ENCODE measurements at regions not wholly inside any gene's neighbourhood (a gene's known extent, or its start where the extent isn't known, plus 50 kb on each side); places are given as distances from the start of the nearest gene placed in this dataset.
"Not testable (repeated sequence)": the region's sequence is repeated elsewhere in the genome, so short reads cannot be mapped to it uniquely, and the experiment has no call there.

DNA sequence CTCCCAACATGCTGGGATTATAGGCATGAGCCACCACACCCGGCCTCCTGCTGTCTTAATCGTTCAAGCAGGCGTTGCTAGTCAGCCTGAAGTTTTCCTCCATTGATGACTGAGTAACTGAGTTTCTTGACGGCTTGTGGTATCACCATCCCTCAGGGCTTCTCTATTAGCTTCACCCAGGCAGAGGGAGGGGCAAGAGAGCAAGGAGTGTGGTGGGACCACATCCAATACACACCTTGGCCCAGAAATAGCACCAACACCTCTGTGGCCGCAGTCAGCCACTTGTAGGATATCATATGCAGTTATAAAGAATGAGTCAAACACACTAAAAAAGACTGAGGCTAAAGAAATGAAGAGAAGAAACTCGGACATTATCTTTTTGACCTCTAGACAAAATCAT, 1009.4 kb upstream of the CELF4 start:
- DNase-seq (ENCODE audit: extremely low read depth in 1 of 11, low read depth in 9 of 11, low spot score in 4 of 11): no peak

DNA sequence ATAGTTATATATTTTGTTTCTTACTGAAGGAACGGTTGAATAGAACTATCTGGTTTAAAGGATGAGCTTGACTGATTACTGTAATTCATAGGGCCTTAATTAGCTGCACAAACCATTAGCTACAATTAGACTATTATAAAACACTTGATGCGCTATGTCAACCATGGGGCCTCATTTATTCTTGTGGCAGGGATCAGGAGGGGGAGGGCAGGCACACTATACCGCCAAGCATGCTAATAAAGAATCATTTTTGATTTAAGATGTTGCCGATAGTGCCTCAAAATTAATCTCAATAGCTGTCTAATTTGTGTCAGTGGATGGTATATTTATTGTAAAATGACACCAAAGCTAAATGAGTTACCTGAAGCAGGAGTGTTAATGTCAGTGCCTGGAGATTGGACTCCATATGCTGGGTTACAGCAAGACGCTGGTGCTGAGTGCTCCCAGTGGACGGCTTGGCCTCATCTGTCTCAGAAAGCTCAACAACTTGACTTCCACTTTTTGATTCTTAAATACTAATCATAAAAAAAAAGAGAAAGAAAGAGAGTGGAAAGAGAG, 1007.0 kb upstream of the CELF4 start:
- no peak for DNase-seq (ENCODE audit: extremely low read depth in 1 of 11, low read depth in 9 of 11, low spot score in 4 of 11)

DNA sequence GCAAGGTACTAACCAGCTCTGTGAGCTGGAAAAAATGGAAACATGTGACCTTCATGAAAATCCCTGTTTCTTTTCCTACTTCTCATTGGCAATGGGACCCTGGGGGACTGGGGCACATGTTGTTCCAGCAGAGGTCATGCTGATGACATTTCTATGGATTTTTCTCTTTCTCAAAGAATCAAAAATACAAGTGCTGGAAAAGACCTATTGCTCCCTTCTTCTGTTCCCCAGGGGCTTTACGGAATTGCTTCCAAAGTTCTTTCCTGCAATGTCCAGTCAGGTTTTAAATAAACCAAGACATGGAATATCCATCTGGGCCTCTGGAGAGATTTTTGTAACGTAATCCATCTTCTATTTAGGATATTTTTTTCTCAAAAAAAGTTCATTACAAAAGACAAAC, 1006.1 kb upstream of the CELF4 start:
- no peak for DNase-seq (ENCODE audit: extremely low read depth in 1 of 11, low read depth in 9 of 11, low spot score in 4 of 11)

DNA sequence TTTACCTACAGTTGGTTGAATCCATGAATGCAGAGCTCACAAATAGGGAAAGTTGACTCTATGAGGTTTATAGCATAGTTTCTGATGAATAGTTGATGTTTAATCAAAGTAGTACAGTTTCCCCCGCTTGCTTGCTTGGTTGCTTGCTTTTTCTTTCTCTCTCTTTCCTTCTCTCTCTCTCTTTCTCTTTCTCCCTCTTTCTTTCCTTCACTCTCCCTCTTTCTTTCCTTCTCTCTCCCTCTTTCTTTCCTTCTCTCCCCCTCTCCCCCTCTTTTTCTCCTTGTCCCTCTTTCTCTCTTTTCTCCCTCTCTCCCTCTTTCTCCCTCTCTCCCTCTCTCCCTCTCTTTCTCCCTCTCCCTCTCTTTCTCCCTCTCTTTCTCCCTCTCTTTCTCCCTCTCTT, 999.9 kb upstream of the CELF4 start:
- no peak for DNase-seq (ENCODE audit: extremely low read depth in 1 of 11, low read depth in 9 of 11, low spot score in 4 of 11)

DNA sequence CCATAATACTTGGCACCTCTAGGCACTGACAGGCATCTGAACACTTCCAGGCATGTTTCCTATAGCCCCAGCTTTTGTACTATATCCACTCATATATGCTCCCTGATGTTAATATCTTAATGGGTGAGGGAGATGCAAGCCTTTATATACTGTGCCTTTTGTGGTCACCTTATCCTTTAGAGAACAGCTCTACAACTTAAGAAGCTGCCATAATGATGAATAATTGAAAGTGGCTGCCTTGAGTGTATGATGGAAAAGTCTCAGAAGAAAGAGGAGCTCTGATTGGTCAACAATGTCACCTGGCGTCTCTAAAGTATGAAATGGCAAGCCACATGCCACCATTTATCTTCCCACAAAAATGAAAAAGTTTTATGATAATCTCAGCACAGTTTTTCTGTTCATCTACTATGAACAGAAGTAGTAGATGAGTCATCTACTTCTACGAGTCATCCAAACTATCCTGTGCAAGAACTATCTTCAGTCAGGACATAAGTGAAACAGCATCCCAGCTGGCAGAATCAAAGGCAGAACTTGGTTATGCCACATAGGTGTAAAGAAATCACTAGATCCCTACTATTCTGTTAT, 997.9 kb upstream of the CELF4 start:
- no peak for DNase-seq (ENCODE audit: extremely low read depth in 1 of 11, low read depth in 9 of 11, low spot score in 4 of 11)

DNA sequence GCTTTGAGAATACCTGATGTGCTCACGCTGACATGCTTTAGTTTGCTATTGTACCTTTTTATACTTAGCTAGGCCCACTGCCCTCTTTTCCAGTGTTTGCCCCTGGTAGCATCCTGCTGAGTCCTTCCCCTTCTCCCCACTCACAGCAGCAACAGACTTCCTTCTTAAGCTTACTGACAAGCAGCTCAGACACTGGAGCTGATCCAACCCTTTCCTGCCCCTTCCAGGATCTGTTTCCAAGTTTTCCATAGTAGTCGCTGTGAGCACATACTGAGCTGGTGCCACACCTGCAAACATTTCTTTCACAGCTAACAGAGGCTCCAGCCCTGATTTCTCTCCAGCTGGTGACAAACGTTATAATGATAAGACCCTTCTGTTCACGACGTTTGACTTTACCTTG, 991.4 kb upstream of the CELF4 start:
- DNase-seq (ENCODE audit: extremely low read depth in 1 of 11, low read depth in 9 of 11, low spot score in 4 of 11): no peak

DNA sequence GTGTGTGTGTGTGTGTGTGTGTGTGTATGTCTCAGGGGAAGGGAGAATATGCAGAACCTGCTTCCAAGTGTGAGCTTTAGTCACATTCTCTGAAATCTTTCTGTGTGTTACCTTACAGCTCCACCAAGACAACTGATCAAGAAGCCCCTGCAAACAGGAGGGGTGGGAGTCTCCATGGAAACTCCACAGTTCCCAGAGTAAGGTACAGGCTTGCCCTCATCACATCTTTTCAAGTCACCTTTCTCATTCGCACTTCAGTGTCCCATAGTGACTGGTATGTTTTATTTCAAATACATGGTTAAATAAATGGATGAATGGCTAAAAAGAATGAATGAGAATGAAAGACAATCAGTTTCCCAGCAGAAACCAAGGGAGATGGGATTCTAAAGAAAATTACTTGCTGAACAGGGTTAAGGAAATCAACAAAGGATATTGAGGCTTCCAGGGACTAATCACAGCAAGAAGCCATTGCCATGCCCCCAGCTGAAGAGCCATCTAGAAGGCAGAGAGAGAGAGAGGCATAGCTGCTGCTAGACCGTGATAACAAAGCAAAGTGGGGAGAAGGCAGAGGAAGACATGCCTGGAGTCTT, 987.2 kb upstream of the CELF4 start:
- no peak for DNase-seq (ENCODE audit: extremely low read depth in 1 of 11, low read depth in 9 of 11, low spot score in 4 of 11)

DNA sequence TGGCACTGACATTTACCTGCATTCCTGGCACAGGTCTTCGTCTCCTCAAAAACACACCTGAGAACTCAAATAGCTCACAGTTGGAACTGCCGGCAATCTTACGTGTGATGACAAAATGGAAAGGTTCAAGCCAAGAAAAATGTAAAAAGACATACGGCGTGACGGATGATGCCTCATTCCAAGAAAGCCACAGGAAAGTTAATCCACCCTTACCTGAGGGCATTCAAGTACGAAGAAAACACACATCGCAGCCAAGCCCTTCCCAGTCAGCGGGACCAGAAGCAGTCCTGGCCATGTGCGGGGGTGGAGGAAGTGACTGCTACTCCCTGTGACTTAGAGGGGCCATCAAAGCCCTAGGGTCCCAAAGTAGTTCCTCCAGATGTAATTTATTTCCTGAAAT, 986.3 kb upstream of the CELF4 start:
- no peak for DNase-seq (ENCODE audit: extremely low read depth in 1 of 11, low read depth in 9 of 11, low spot score in 4 of 11)

DNA sequence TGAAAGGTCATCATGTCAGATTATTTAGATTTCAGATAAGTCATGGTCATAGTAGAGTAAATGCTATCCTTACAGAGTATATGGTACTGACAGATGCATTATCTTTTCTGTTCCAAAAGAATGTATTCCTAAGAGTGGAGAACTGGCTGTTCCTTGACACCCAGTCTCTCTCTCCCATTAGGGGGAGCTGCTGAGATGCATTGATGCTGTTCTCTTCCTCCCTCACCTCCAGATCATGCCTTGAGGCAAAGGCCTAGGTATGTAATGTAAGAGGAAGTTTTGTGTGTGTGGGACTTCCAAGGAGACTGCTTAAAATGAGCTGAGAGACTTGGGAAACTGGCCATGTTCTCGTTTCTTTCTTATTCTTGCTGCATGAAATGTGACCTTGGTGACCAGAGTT, 979.5 kb upstream of the CELF4 start:
- no peak for DNase-seq (ENCODE audit: extremely low read depth in 1 of 11, low read depth in 9 of 11, low spot score in 4 of 11)

DNA sequence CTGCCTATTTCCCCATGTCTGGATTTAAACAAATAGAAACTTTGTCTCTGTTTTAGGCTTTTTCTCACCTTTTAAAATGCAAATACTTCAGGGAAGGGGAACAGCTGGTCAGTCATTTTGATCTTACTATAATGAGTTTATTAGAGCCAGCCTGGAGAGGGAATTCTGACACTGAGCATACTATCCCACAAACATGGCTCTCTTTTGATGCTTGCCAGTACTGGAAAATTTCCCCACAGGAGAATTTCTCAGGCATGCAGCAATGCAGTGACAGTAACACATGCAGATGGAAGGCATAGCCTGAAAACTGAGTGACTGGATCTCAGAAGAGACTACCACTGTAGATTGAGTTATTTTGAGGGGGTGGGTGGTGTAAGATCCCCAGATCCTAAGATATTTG, 974.3 kb upstream of the CELF4 start:
- DNase-seq (ENCODE audit: extremely low read depth in 1 of 11, low read depth in 9 of 11, low spot score in 4 of 11): no peak

DNA sequence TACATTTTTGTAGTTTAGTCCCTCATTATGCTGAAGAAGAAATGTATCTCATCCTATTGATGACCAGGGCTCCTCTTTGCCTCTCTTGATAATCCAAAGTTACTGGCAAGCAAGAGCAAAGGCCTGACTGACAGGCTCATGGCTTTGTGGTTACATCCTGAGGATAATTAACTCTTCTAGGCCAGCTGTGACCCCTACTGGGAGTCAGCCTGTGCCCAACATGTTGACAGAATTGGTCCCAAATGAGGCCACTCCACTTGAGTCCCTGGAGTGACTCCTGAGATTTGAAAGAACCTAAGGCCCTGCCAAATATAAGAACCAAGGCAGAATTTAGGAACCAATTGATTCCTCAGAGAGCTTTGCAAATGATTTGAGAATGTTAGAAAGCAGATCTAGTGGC, 973.8 kb upstream of the CELF4 start:
- DNase-seq (ENCODE audit: extremely low read depth in 1 of 11, low read depth in 9 of 11, low spot score in 4 of 11): no peak

DNA sequence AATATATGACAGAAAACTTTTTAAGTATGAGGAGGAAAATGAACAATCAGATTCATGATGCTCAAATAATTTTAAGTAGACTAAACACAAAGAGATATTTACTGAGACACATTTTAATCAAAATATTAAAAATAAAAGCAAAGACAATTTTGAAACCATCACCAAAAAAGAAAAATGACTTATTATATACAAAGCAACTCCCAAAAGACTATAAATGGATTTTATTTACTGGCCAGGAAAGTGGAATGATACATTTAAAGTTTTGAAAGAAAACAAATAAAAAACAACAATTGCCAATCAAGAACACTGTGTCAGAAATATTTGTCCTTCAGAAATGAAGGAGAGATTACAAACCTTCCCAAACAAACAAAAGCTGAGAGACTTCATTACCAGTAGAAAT, 968.5 kb upstream of the CELF4 start:
- no peak for DNase-seq (ENCODE audit: extremely low read depth in 1 of 11, low read depth in 9 of 11, low spot score in 4 of 11)

DNA sequence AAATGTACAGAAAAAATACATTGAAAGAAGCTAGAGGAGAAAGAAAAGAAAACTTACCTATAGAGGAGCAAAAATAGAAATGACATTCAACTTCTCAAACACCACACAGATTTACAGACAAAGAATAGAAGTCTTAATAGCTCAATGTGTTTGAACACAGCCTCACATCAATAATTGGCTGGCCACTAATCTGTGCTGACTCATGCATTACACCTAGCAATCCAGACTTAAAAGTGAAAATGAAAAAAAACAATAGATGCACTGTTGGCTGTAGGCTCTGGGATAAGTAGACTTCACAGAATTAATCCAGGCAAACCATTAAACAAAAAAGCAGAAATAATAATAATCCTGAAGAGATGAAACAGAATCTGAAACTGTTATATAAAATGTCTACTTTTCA, 961.3 kb upstream of the CELF4 start:
- DNase-seq (ENCODE audit: extremely low read depth in 1 of 11, low read depth in 9 of 11, low spot score in 4 of 11): no peak

DNA sequence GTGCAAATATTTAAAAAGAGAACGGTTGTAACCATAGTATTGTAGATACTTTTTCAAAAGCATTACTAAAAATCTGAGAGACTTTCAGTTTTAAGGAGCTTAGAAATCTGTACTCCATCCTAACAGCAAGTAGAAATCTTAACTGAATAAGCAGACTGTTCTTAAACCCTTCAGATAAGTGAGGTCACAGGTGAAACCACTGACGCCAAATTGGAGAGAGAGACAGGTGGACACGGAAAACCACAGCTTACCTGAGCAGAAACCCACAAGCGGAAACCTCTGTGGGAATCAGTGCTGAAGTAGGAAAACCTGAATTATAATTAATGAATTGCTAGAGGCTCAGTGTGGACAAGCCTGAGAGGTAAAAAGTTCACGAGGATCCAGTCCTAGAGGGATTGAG, 959.4 kb upstream of the CELF4 start:
- DNase-seq (ENCODE audit: extremely low read depth in 1 of 11, low read depth in 9 of 11, low spot score in 4 of 11): no peak

DNA sequence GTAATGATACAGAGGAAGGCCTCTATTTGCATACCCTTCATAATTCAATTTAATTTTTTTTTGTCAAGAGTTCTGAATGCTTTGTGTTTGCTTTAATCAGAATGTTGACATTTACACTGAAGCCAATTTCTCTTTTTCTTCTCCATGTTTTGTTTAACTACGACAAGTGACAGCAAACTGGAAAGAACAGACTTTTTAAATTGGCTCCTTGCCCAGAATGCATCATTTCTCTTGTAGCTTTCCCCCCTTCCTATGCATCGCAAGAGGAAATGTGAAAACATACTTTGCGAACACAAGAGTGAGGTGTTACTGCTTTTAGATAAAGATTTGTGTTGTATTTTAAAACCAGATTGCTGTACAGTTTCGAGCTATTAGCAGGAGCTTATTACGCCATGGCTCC, 955.2 kb upstream of the CELF4 start:
- peak; percentile 26 to 62 (median 44) for DNase-seq (ENCODE audit: extremely low read depth in 1 of 11, low read depth in 9 of 11, low spot score in 4 of 11)

DNA sequence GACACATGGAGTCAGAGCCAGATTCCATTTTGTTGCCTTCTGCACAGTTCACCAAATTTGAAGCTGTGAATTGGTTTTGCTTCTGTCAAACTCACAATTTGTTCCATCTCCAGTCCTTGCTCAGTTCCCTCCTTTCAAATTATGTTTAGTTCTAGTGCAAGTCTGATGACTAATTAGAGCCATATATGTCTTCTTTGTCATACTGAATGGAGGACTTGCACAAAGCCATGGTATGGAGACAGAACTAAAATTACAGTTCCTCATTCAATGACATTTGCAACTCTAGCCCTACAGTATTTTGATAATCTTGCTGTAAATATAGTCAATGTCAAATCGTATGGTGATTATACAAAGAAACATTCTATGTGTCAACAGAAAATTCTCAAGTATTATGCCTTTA, 936.9 kb upstream of the CELF4 start:
- no peak for DNase-seq (ENCODE audit: extremely low read depth in 1 of 11, low read depth in 9 of 11, low spot score in 4 of 11)

DNA sequence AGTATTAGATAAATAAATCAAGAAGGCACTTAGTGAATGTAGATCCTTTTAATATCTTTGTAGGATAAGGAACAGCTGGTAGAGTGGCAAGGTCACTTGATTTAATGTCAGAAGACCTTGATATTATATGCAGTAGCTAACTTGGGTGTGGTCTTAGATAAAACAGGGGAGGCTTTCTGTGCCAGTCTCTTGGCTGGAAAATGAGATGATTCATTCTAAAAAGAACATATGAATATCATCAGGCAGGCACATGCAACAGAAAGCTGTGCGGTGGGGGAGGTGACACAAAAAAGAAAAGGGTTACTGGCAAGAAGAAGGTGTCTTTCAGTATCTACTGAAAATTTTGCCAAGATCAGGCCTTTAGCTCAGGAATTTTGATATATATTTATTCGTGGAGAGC, 931.7 kb upstream of the CELF4 start:
- DNase-seq (ENCODE audit: extremely low read depth in 1 of 11, low read depth in 9 of 11, low spot score in 4 of 11): no peak

DNA sequence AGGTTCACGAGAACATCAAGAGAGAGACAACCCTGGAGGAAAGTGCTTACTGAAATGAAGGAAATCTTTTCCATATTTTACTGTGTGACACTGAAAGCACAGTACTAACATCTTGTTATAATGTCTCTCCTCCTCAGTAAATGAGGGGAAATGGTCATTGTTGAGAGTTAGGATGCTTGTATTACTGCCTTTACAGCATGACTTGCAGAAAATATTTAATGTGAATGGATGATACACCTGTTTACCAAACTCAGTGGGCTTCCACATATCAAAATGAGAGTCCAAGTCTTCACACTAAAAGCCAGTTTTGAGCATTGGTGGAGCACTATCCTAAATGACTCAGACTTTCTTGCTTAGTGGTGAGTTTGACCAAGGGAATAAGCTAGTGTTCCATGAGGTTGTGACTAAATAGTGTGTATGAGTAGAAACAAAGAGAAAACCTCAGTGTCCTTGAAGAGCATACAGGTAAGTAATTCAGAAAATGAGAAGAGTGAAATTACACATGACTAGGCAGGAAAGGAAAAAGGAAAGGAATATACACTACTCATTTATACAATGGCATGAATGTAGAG, 930.7 kb upstream of the CELF4 start:
- DNase-seq (ENCODE audit: extremely low read depth in 1 of 11, low read depth in 9 of 11, low spot score in 4 of 11): no peak

DNA sequence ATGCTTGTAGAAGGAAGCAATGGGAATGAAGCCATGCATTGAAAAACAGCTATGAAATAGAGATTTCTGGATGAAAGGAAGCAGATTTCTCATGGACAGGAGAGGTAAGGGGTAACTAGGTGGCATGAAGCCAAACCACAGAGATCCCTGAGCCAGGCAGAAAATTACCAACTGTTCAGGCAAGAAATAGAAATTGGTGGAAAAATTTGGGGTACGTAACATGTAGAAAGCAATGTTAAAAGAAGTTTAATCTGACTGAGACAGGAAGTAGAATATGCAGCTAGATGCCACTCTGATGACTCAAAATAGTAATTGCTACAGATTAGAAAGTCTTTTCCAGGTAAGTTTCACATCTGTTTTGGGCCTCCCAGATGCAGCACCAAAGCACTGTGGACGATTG, 928.5 kb upstream of the CELF4 start:
- DNase-seq (ENCODE audit: extremely low read depth in 1 of 11, low read depth in 9 of 11, low spot score in 4 of 11): no peak

DNA sequence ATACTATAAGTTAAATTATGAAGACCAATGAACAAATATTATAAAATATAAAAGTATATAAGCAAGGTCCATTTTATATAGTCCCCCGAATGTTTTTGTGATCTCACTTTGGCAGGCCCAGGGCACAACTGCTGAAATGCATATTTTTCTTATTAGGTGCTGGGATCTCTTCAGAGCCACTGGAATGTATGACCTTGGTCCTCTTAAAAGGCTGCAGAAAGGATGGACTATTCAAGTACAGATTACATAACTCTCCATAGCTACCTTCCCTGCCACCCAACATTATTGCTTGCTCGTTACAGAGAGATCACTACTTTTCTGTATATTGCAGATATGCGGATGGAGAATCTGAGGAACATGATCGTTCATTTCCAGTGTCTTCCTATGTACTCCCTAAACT, 925.6 kb upstream of the CELF4 start:
- DNase-seq (ENCODE audit: extremely low read depth in 1 of 11, low read depth in 9 of 11, low spot score in 4 of 11): no peak

DNA sequence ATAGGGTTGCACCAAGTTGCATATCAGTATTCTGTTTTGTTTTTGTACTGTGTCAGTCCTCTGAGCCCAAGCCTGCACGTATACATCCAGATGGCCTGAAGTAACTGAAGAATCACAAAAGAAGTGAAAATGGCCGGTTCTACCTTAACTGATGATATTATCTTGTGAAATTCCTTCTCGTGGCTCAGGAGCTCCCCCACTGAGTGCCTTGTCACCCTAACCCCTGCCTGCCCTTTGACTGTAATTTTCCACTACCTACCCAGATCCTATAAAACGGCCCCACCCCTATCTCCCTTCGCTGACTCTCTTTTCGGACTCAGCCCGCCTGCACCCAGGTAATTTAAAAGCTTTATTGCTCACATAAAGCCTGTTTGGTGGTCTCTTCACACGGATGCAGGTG, 924.1 kb upstream of the CELF4 start:
- not testable (repeated sequence) for DNase-seq (ENCODE audit: extremely low read depth in 1 of 11, low read depth in 9 of 11, low spot score in 4 of 11)
